HG03159 (cell line): ENCODE measurements at regions not wholly inside any gene's neighbourhood (a gene's known extent, or its start where the extent isn't known, plus 50 kb on each side); places are given as distances from the start of the nearest gene placed in this dataset.

Source experiments
- ATAC-seq: cut with Tn5 transposase; IDR thresholded peaks from one replicate; pipeline ENCODE4 v1.9.1; 2021; ENCODE audit warnings: mild to moderate bottlenecking, moderate library complexity; ENCODE audit not compliant: unreplicated experiment

GRCh38 chr3:127405791-127406190 lies 117.9 kb upstream of the PRR20G start:
- no peak for ATAC-seq

- ATAC-seq: no peak
These were observed 117.3 kb upstream of the PRR20G start for GRCh38 chr3:127405010-127405598.

GRCh38 chr3:127404221-127405009 lies 116.6 kb upstream of the PRR20G start:
- ATAC-seq: no peak

GRCh38 chr3:127403795-127404194 lies 115.9 kb upstream of the PRR20G start:
- no peak for ATAC-seq

GRCh38 chr3:127399154-127399553 lies 111.3 kb upstream of the PRR20G start:
- no peak for ATAC-seq

- no peak for ATAC-seq
These were observed 108.6 kb upstream of the PRR20G start for GRCh38 chr3:127396473-127396872.

- no peak for ATAC-seq
These were observed 108.0 kb upstream of the PRR20G start for GRCh38 chr3:127395663-127396355.

- no peak for ATAC-seq
These were observed 107.3 kb upstream of the PRR20G start for GRCh38 chr3:127394984-127395662.

GRCh38 chr3:127394031-127394430 lies 106.2 kb upstream of the PRR20G start:
- no peak for ATAC-seq

- no peak for ATAC-seq
These were observed 105.4 kb upstream of the PRR20G start for GRCh38 chr3:127393131-127393820.

GRCh38 chr3:127392156-127392490 lies 104.3 kb upstream of the PRR20G start:
- ATAC-seq: no peak

- no peak for ATAC-seq
These were observed 103.8 kb upstream of the PRR20G start for GRCh38 chr3:127391436-127392155.

- no peak for ATAC-seq
These were observed 102.6 kb upstream of the PRR20G start for GRCh38 chr3:127390365-127391025.

GRCh38 chr3:127389913-127390312 lies 102.1 kb upstream of the PRR20G start:
- ATAC-seq: no peak

GRCh38 chr3:127389420-127389819 lies 101.6 kb upstream of the PRR20G start:
- ATAC-seq: no peak

GRCh38 chr3:127388427-127388826 lies 100.6 kb upstream of the PRR20G start:
- no peak for ATAC-seq

- no peak for ATAC-seq
These were observed 99.8 kb upstream of the PRR20G start for GRCh38 chr3:127387556-127388153.

- no peak for ATAC-seq
These were observed 99.3 kb upstream of the PRR20G start for GRCh38 chr3:127387119-127387518.

GRCh38 chr3:127386490-127386889 lies 98.6 kb upstream of the PRR20G start:
- no peak for ATAC-seq

- no peak for ATAC-seq
These were observed 97.7 kb upstream of the PRR20G start for GRCh38 chr3:127385540-127385870.
